ENCODE measurements at regions not wholly inside any gene's neighbourhood (a gene's known extent, or its start where the extent isn't known, plus 50 kb on each side); places are given as distances from the start of the nearest gene placed in this dataset.

- H3K4me2 ChIP-seq (ENCODE audit: low read length) = no peak overlapping the region
- H3K4me3 ChIP-seq (ENCODE audit: insufficient read depth, low read depth, low read length) = no peak overlapping the region
- Mint-ChIP-seq H3K4me3 (ENCODE audit: unreplicated experiment) (no peak overlapping the region), H3K27me3 (ENCODE audit: low read depth, unreplicated experiment) (peaks cover 7% of the 10 kb centered on the region), H3K36me3 (ENCODE audit: low read depth, unreplicated experiment) (no peaks in the 10 kb centered on the region), H3K27ac (ENCODE audit: unreplicated experiment) (no peak overlapping the region), H3K9me3 (ENCODE audit: unreplicated experiment) (no peaks in the 10 kb centered on the region), H3K4me1 (ENCODE audit: low read depth, unreplicated experiment) (peaks cover 3% of the 10 kb centered on the region)
- H3K27ac ChIP-seq (ENCODE audit: low read depth, low read length) = no peak overlapping the region
- H4K20me1 ChIP-seq (ENCODE audit: insufficient read depth, low read length) = no peaks in the 10 kb centered on the region
- H3K4me1 ChIP-seq (ENCODE audit: insufficient read depth, low read length) = no peaks in the 10 kb centered on the region
- DNase-seq (ENCODE audit: low read depth) = no peak
- TF ChIP-seq CTCF (IDR thresholded peaks at IDR 0.05; ENCODE audit: insufficient read depth, low read depth, low read length) = no peak
- no peak for TF ChIP-seq EZH2 (IDR thresholded peaks at IDR 0.05; ENCODE audit: insufficient read depth, low read length)
- H3K9ac ChIP-seq (ENCODE audit: low read length) = no peak overlapping the region
- H3K36me3 ChIP-seq (ENCODE audit: insufficient read depth, low read length) = no peaks in the 10 kb centered on the region
- H3K79me2 ChIP-seq (ENCODE audit: insufficient read depth, low read length) = no peaks in the 10 kb centered on the region
- H3K27me3 ChIP-seq (ENCODE audit: insufficient read depth, low read length) = no peaks in the 10 kb centered on the region
- no peaks in the 10 kb centered on the region for H3K9me3 ChIP-seq (ENCODE audit: insufficient read depth, low read depth, low read length)
- no peak overlapping the region for H2AFZ ChIP-seq (ENCODE audit: low read depth, low read length)
- no peak for FAIRE-seq
Observed at GRCh38 chr6:15037253-15037652, 208.6 kb upstream of the JARID2 start.

GRCh38 chr6:15038013-15038791, 207.7 kb upstream of the JARID2 start:
- no peaks in the 10 kb centered on the region for H3K36me3 ChIP-seq (ENCODE audit: insufficient read depth, low read length)
- H3K4me2 ChIP-seq (ENCODE audit: low read length) = no peak overlapping the region
- peaks cover 5% of the 10 kb centered on the region for H3K27me3 Mint-ChIP-seq (ENCODE audit: low read depth, unreplicated experiment)
- FAIRE-seq (no peak), DNase-seq (ENCODE audit: low read depth) (no peak)
- no peak overlapping the region for H3K27ac ChIP-seq (ENCODE audit: low read depth, low read length)
- no peaks in the 10 kb centered on the region for H3K79me2 ChIP-seq (ENCODE audit: insufficient read depth, low read length)
- TF ChIP-seq CTCF (IDR thresholded peaks at IDR 0.05; ENCODE audit: insufficient read depth, low read depth, low read length) (no peak), EZH2 (IDR thresholded peaks at IDR 0.05; ENCODE audit: insufficient read depth, low read length) (no peak)
- H3K4me3 Mint-ChIP-seq (ENCODE audit: unreplicated experiment) = no peak overlapping the region
- H3K9me3 ChIP-seq (ENCODE audit: insufficient read depth, low read depth, low read length) = no peaks in the 10 kb centered on the region
- H2AFZ ChIP-seq (ENCODE audit: low read depth, low read length) = no peak overlapping the region
- no peaks in the 10 kb centered on the region for H3K27me3 ChIP-seq (ENCODE audit: insufficient read depth, low read length)
- peaks cover 3% of the 10 kb centered on the region for H3K4me1 Mint-ChIP-seq (ENCODE audit: low read depth, unreplicated experiment)
- no peak overlapping the region for H3K4me3 ChIP-seq (ENCODE audit: insufficient read depth, low read depth, low read length)
- H3K36me3 Mint-ChIP-seq (ENCODE audit: low read depth, unreplicated experiment) = no peaks in the 10 kb centered on the region
- H3K9ac ChIP-seq (ENCODE audit: low read length) = no peak overlapping the region
- no peak overlapping the region for H3K27ac Mint-ChIP-seq (ENCODE audit: unreplicated experiment)
- no peaks in the 10 kb centered on the region for H3K9me3 Mint-ChIP-seq (ENCODE audit: unreplicated experiment)
- no peaks in the 10 kb centered on the region for H4K20me1 ChIP-seq (ENCODE audit: insufficient read depth, low read length)
- H3K4me1 ChIP-seq (ENCODE audit: insufficient read depth, low read length) = no peaks in the 10 kb centered on the region

- Histone ChIP-seq H3K9ac (ENCODE audit: low read length) (no peak overlapping the region), H3K9me3 (ENCODE audit: insufficient read depth, low read depth, low read length) (no peaks in the 10 kb centered on the region), H3K36me3 (ENCODE audit: insufficient read depth, low read length) (no peaks in the 10 kb centered on the region), H2AFZ (ENCODE audit: low read depth, low read length) (no peak overlapping the region), H3K4me2 (ENCODE audit: low read length) (no peak overlapping the region), H3K4me3 (ENCODE audit: insufficient read depth, low read depth, low read length) (no peak overlapping the region), H3K27me3 (ENCODE audit: insufficient read depth, low read length) (no peaks in the 10 kb centered on the region), H4K20me1 (ENCODE audit: insufficient read depth, low read length) (no peaks in the 10 kb centered on the region), H3K4me1 (ENCODE audit: insufficient read depth, low read length) (no peaks in the 10 kb centered on the region), H3K27ac (ENCODE audit: low read depth, low read length) (no peak overlapping the region), H3K79me2 (ENCODE audit: insufficient read depth, low read length) (no peaks in the 10 kb centered on the region)
- FAIRE-seq = no peak
- Mint-ChIP-seq H3K9me3 (ENCODE audit: unreplicated experiment) (no peaks in the 10 kb centered on the region), H3K27ac (ENCODE audit: unreplicated experiment) (no peak overlapping the region), H3K4me1 (ENCODE audit: low read depth, unreplicated experiment) (peaks cover 6% of the 10 kb centered on the region), H3K27me3 (ENCODE audit: low read depth, unreplicated experiment) (peaks cover 5% of the 10 kb centered on the region), H3K4me3 (ENCODE audit: unreplicated experiment) (no peak overlapping the region), H3K36me3 (ENCODE audit: low read depth, unreplicated experiment) (no peaks in the 10 kb centered on the region)
- TF ChIP-seq EZH2 (IDR thresholded peaks at IDR 0.05; ENCODE audit: insufficient read depth, low read length) (no peak), CTCF (IDR thresholded peaks at IDR 0.05; ENCODE audit: insufficient read depth, low read depth, low read length) (no peak)
- no peak for DNase-seq (ENCODE audit: low read depth)
Observed at GRCh38 chr6:15039136-15039535, 206.7 kb upstream of the JARID2 start.
